ENCODE measurements at regions not wholly inside any gene's neighbourhood (a gene's known extent, or its start where the extent isn't known, plus 50 kb on each side); places are given as distances from the start of the nearest gene placed in this dataset.

GRCh38 chr11:92396133-92396532, 171.5 kb downstream of the FAT3 start:
- TF ChIP-seq CTCF (IDR thresholded peaks at IDR 0.05) (no peak), POLR2A (IDR thresholded peaks at IDR 0.05) (no peak)

Data from heart left ventricle (tissue), 13 donors.